MCF 10A (cell line): ENCODE measurements at regions not wholly inside any gene's neighbourhood (a gene's known extent, or its start where the extent isn't known, plus 50 kb on each side); places are given as distances from the start of the nearest gene placed in this dataset.
"Not testable (repeated sequence)": the region's sequence is repeated elsewhere in the genome, so short reads cannot be mapped to it uniquely, and the experiment has no call there.

ENCODE experiments used
- BruUV-seq: library from RNA; stranded (reverse); fragments of 400-500 nt; replicated peaks from 2 replicates; lab custom pipeline; 2021; lab: Mats Ljungman, UMichigan
- CTCF ChIA-PET: fragments of 300-600 bp; sonication (Branson Sonifier 250); formaldehyde crosslinking; extraction: SDS; loops from one replicate; lab custom pipeline; 2021; ENCODE audit warnings: antibody characterized with exemption, inconsistent platforms; lab: Yijun Ruan, JAX
- POLR2A ChIA-PET: fragments of 300-600, 350-650 bp; sonication (Branson Sonifier 250); formaldehyde crosslinking; extraction: SDS; loops from one replicate; lab custom pipeline; 2020; ENCODE audit warnings: antibody characterized with exemption, inconsistent platforms; lab: Yijun Ruan, JAX
- DNase-seq: peaks from one replicate; pipeline ENCODE4 v3.0.0-alpha.2; 2018; ENCODE audit not compliant: unreplicated experiment
- H3K27ac Mint-ChIP-seq: one replicate; pipeline ENCODE4 v1.8.0; 2022; ENCODE audit warnings: mild to moderate bottlenecking, low read depth, mixed read lengths; ENCODE audit not compliant: unreplicated experiment
- H3K27me3 Mint-ChIP-seq: one replicate; pipeline ENCODE4 v1.8.0; 2022; ENCODE audit warnings: mixed read lengths; ENCODE audit not compliant: insufficient read depth, unreplicated experiment
- H3K36me3 Mint-ChIP-seq: one replicate; pipeline ENCODE4 v1.8.0; 2022; ENCODE audit warnings: mild to moderate bottlenecking, moderate library complexity, mixed read lengths; ENCODE audit not compliant: insufficient read depth, unreplicated experiment
- H3K4me1 Mint-ChIP-seq: one replicate; pipeline ENCODE4 v1.8.0; 2022; ENCODE audit warnings: mixed read lengths; ENCODE audit not compliant: insufficient read depth, unreplicated experiment
- H3K4me3 Mint-ChIP-seq: one replicate; pipeline ENCODE4 v1.8.0; 2022; ENCODE audit warnings: mild to moderate bottlenecking, moderate library complexity, mixed read lengths; ENCODE audit not compliant: unreplicated experiment
- H3K9me3 Mint-ChIP-seq: one replicate; pipeline ENCODE4 v1.8.0; 2022; ENCODE audit warnings: mixed read lengths; ENCODE audit not compliant: unreplicated experiment
- CTCF ChIP-seq: fragments of 200-600 bp; IDR thresholded peaks from one replicate; pipeline ENCODE4 v1.8.0; 2022; ENCODE audit warnings: antibody characterized with exemption, mild to moderate bottlenecking; ENCODE audit not compliant: unreplicated experiment
- intact Hi-C: fragments of 100-400 bp; cut with micrococcal nuclease; formaldehyde crosslinking; loops from 2 replicates; pipeline ENCODE4 v1.14.1; 2022

DNA sequence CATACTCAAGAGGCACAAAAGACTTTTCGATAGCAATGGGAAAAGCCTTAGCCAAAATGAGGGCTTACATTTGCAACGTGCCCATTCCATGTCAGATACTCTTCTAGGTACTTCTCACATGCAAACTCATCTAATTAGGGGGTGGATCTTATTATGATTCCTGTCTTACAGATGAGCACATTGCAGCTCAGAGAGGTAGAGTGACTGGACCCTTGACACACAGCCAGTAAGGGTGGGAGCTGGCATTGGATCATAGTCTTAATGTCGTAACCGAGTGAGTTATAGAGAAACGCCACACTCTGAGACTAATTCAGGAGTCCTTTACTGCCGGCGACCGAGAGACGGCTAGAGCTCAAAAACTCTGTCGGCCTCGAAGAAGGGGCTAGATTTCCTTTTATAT, 78.8 kb upstream of the GRIN2A start:
- POLR2A ChIA-PET, result no interaction called here
- no peak for DNase-seq
- no peaks in the 10 kb centered on the region for H3K27me3 Mint-ChIP-seq
- intact Hi-C loops, result no loop called here
- CTCF ChIA-PET, result interaction anchor here (0.6 to 1.3 kb wide), 6 partner anchors 13 to 254 kb away, joined by 3 to 4 read pairs (median 3); no protein-coding TSS in a partner anchor
- peaks cover 4% of the 10 kb centered on the region for H3K4me1 Mint-ChIP-seq
- no peak overlapping the region for H3K27ac Mint-ChIP-seq
- TF ChIP-seq CTCF, result no peak
- H3K4me3 Mint-ChIP-seq, result no peak overlapping the region
- BruUV-seq, result no TSS peak
- no peaks in the 10 kb centered on the region for H3K36me3 Mint-ChIP-seq
- H3K9me3 Mint-ChIP-seq, result no peaks in the 10 kb centered on the region

GRCh38 chr16:10261526-10261925, 79.3 kb upstream of the GRIN2A start:
- H3K27ac Mint-ChIP-seq, intact Hi-C loops: not testable (repeated sequence)

GRCh38 chr16:10262377-10263132, 80.3 kb upstream of the GRIN2A start:
- no peak overlapping the region for H3K27ac Mint-ChIP-seq
- CTCF ChIA-PET, result interaction anchor here (0.9 to 1.3 kb wide), 3 partner anchors 10 to 252 kb away, joined by 3 to 6 read pairs (median 5); no protein-coding TSS in a partner anchor
- H3K9me3 Mint-ChIP-seq, result no peaks in the 10 kb centered on the region
- H3K4me1 Mint-ChIP-seq, result no peaks in the 10 kb centered on the region
- BruUV-seq, result no TSS peak
- H3K4me3 Mint-ChIP-seq, result no peak overlapping the region
- H3K27me3 Mint-ChIP-seq, result no peaks in the 10 kb centered on the region
- POLR2A ChIA-PET, result no interaction called here
- no peaks in the 10 kb centered on the region for H3K36me3 Mint-ChIP-seq
- no peak for TF ChIP-seq CTCF
- no peak for DNase-seq
- intact Hi-C loops, result no loop called here

More at GRCh38 chr16:10261526-10261925, 79.3 kb upstream of the GRIN2A start:
- H3K4me1 Mint-ChIP-seq, BruUV-seq, H3K4me3 Mint-ChIP-seq, POLR2A ChIA-PET, H3K27me3 Mint-ChIP-seq, H3K9me3 Mint-ChIP-seq, H3K36me3 Mint-ChIP-seq, DNase-seq: not testable (repeated sequence)
- CTCF ChIA-PET, result interaction anchor here (0.6 to 1.3 kb wide), 6 partner anchors 11 to 254 kb away, joined by 3 to 6 read pairs (median 3); no protein-coding TSS in a partner anchor

GRCh38 chr16:10265770-10266615, 83.8 kb upstream of the GRIN2A start:
- Mint-ChIP-seq H3K9me3 (no peaks in the 10 kb centered on the region), H3K4me3 (no peak overlapping the region), H3K36me3 (no peaks in the 10 kb centered on the region), H3K27ac (no peak overlapping the region), H3K4me1 (peaks cover 13% of the 10 kb centered on the region), H3K27me3 (no peaks in the 10 kb centered on the region)
- TF ChIP-seq CTCF, result no peak
- intact Hi-C loops, result no loop called here
- ChIA-PET POLR2A (interaction anchor here (1.0 kb wide), 1 partner anchor 42 kb away, joined by 3 read pairs; no protein-coding TSS in a partner anchor), CTCF (interaction anchor here (0.6 to 1.4 kb wide), 5 partner anchors 10 to 249 kb away, joined by 3 to 7 read pairs (median 4); no protein-coding TSS in a partner anchor)
- DNase-seq, result no peak
- BruUV-seq, result no TSS peak
